Astrocyte (in vitro differentiated cells and primary cell): ENCODE measurements at regions not wholly inside any gene's neighbourhood (a gene's known extent, or its start where the extent isn't known, plus 50 kb on each side); places are given as distances from the start of the nearest gene placed in this dataset.

Experiments
- DNase-seq: peaks from one replicate; pipeline ENCODE4 v3.0.0-alpha.2; 2010; ENCODE audit warnings: low read depth
- FAIRE-seq: peaks from 2 replicates; lab custom pipeline; 2011; peaks lifted over from hg19 to GRCh38; lab: Jason Lieb, UNC
- H2AFZ ChIP-seq: 2 replicates; pipeline ENCODE4 v1.6.0; 2012; ENCODE audit warnings: low read depth, low read length, inconsistent platforms
- H3K27ac ChIP-seq: 2 replicates; pipeline ENCODE4 v1.5.1; 2011; ENCODE audit warnings: low read depth, low read length, inconsistent platforms
- H3K27me3 ChIP-seq: 2 replicates; pipeline ENCODE4 v1.6.0; 2011; ENCODE audit warnings: low read length, inconsistent platforms; ENCODE audit not compliant: insufficient read depth
- H3K36me3 ChIP-seq: 2 replicates; pipeline ENCODE4 v1.5.1; 2011; ENCODE audit warnings: low read length, inconsistent platforms; ENCODE audit not compliant: insufficient read depth
- H3K4me1 ChIP-seq: 2 replicates; pipeline ENCODE4 v1.5.1; 2011; ENCODE audit warnings: low read length, inconsistent platforms; ENCODE audit not compliant: insufficient read depth
- H3K4me2 ChIP-seq: 2 replicates; pipeline ENCODE4 v1.6.0; 2012; ENCODE audit warnings: low read length, inconsistent platforms
- H3K4me3 ChIP-seq: 2 replicates; pipeline ENCODE4 v1.5.1; 2011; ENCODE audit warnings: low read depth, mild to moderate bottlenecking, low read length, inconsistent platforms; ENCODE audit not compliant: insufficient read depth
- H3K79me2 ChIP-seq: 2 replicates; pipeline ENCODE4 v1.6.0; 2012; ENCODE audit warnings: mild to moderate bottlenecking, low read length, inconsistent platforms; ENCODE audit not compliant: insufficient read depth
- H3K9ac ChIP-seq: 2 replicates; pipeline ENCODE4 v1.6.0; 2012; ENCODE audit warnings: mild to moderate bottlenecking, low read length, inconsistent platforms
- H3K9me3 ChIP-seq: 2 replicates; pipeline ENCODE4 v1.5.1; 2012; ENCODE audit warnings: low read depth, mild to moderate bottlenecking, low read length, inconsistent platforms; ENCODE audit not compliant: insufficient read depth
- H4K20me1 ChIP-seq: 2 replicates; pipeline ENCODE4 v1.6.0; 2012; ENCODE audit warnings: low read length, inconsistent platforms; ENCODE audit not compliant: insufficient read depth
- H3K27ac Mint-ChIP-seq: one replicate; pipeline ENCODE4 v1.8.0; 2021; ENCODE audit warnings: mild to moderate bottlenecking, mixed read lengths; ENCODE audit not compliant: unreplicated experiment
- H3K27me3 Mint-ChIP-seq: one replicate; pipeline ENCODE4 v1.8.0; 2021; ENCODE audit warnings: low read depth, mixed read lengths; ENCODE audit not compliant: unreplicated experiment
- H3K36me3 Mint-ChIP-seq: one replicate; pipeline ENCODE4 v1.8.0; 2021; ENCODE audit warnings: low read depth, mixed read lengths; ENCODE audit not compliant: unreplicated experiment
- H3K4me1 Mint-ChIP-seq: one replicate; pipeline ENCODE4 v1.8.0; 2021; ENCODE audit warnings: low read depth, mixed read lengths; ENCODE audit not compliant: unreplicated experiment
- H3K4me3 Mint-ChIP-seq: one replicate; pipeline ENCODE4 v1.8.0; 2021; ENCODE audit warnings: mild to moderate bottlenecking, moderate library complexity, mixed read lengths; ENCODE audit not compliant: unreplicated experiment
- H3K9me3 Mint-ChIP-seq: one replicate; pipeline ENCODE4 v1.8.0; 2021; ENCODE audit warnings: mild to moderate bottlenecking, mixed read lengths; ENCODE audit not compliant: unreplicated experiment
- EZH2 ChIP-seq: IDR thresholded peaks from 2 replicates; pipeline ENCODE4 v1.6.1; 2012; ENCODE audit warnings: mild to moderate bottlenecking, low read length, inconsistent platforms; ENCODE audit not compliant: insufficient read depth
- TF ChIP-seq, protein P1 (sequence below): IDR thresholded peaks from 2 replicates; pipeline ENCODE4 v1.5.1; 2011; ENCODE audit warnings: low read depth, mild to moderate bottlenecking, inconsistent platforms, low read length, moderate library complexity; ENCODE audit not compliant: insufficient read depth

DNA sequence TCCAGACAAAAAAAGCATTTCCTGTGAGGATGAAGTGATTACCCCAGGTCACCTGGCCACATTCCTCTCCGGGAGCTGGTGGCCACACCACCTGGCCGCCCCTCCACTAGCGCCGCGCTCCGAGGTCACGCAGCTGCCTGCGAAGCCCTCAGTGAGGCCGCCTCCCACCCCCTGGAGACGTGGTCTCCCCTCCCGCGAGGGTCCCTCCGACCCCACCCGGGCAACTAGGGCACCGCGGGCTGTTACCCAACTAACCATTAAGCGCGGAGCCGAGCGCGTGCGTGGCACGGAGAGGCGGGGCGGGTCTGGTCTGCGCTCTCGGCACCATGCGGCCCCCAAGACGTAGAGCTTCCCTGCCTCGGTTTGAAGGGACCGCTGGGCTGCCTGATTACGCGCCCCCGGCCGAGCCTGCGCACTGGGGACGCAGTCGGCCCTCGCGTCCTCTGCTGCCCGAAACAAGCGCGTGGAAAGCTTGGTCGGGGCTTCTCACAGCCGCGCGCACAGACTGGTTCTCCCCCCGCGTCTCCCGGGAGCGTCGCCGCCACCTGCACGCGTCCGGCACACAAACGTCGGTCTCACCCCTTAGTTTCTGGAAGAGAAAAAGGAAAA, 106.5 kb downstream of the SLC16A1 start:
- Histone ChIP-seq H3K4me2 (peak overlapping the region; percentile 95), H2AFZ (peak overlapping the region; percentile 95), H3K4me1 (peaks cover 9% of the 10 kb centered on the region), H3K27me3 (peaks cover 3% of the 10 kb centered on the region), H3K4me3 (peak overlapping the region; percentile 58), H3K36me3 (no peaks in the 10 kb centered on the region), H4K20me1 (no peaks in the 10 kb centered on the region), H3K27ac (no peak overlapping the region), H3K79me2 (no peaks in the 10 kb centered on the region), H3K9ac (peak overlapping the region; percentile 63), H3K9me3 (no peaks in the 10 kb centered on the region)
- no peak for TF ChIP-seq EZH2
- TF ChIP-seq, protein P1, sequence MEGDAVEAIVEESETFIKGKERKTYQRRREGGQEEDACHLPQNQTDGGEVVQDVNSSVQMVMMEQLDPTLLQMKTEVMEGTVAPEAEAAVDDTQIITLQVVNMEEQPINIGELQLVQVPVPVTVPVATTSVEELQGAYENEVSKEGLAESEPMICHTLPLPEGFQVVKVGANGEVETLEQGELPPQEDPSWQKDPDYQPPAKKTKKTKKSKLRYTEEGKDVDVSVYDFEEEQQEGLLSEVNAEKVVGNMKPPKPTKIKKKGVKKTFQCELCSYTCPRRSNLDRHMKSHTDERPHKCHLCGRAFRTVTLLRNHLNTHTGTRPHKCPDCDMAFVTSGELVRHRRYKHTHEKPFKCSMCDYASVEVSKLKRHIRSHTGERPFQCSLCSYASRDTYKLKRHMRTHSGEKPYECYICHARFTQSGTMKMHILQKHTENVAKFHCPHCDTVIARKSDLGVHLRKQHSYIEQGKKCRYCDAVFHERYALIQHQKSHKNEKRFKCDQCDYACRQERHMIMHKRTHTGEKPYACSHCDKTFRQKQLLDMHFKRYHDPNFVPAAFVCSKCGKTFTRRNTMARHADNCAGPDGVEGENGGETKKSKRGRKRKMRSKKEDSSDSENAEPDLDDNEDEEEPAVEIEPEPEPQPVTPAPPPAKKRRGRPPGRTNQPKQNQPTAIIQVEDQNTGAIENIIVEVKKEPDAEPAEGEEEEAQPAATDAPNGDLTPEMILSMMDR, result no peak
- FAIRE-seq (no peak), DNase-seq (peak; percentile 56)
- H3K4me1 Mint-ChIP-seq, result no peaks in the 10 kb centered on the region
- H3K27ac Mint-ChIP-seq, result no peak overlapping the region
- H3K4me3 Mint-ChIP-seq, result no peak overlapping the region
- peaks cover 5% of the 10 kb centered on the region for H3K27me3 Mint-ChIP-seq
- H3K9me3 Mint-ChIP-seq, result no peaks in the 10 kb centered on the region
- H3K36me3 Mint-ChIP-seq, result no peaks in the 10 kb centered on the region

DNA sequence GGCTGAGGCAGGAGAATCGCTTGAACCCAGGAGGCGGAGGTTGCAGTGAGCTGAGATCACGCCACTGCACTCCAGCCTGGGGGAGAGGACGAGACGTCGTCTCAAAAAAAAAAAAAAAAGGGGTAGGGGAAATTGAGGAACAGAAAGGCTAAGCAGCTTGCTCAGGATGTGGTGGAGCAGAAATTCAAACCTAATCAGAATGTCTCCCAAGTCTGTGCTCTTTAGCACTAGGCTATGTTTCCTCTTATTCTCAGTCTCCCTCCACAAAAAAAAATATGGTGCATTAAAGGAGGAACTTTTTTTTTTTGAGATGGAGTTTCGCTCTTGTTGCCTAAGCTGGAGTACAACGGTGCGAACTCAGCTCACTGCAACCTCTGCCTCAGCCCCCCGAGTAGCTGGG, 114.2 kb downstream of the SLC16A1 start:
- Histone ChIP-seq H4K20me1 (no peaks in the 10 kb centered on the region), H3K36me3 (no peaks in the 10 kb centered on the region), H3K4me3 (no peak overlapping the region), H3K4me2 (no peak overlapping the region), H3K9me3 (no peaks in the 10 kb centered on the region), H3K4me1 (no peaks in the 10 kb centered on the region), H3K9ac (no peak overlapping the region), H2AFZ (no peak overlapping the region), H3K79me2 (no peaks in the 10 kb centered on the region), H3K27me3 (no peaks in the 10 kb centered on the region), H3K27ac (no peak overlapping the region)
- no peak overlapping the region for H3K27ac Mint-ChIP-seq
- FAIRE-seq, result no peak
- H3K36me3 Mint-ChIP-seq, result no peaks in the 10 kb centered on the region
- TF ChIP-seq, protein P1, result no peak
- TF ChIP-seq EZH2, result no peak
- DNase-seq, result no peak
- peaks cover 2% of the 10 kb centered on the region for H3K27me3 Mint-ChIP-seq
- no peaks in the 10 kb centered on the region for H3K9me3 Mint-ChIP-seq
- peaks cover 13% of the 10 kb centered on the region for H3K4me1 Mint-ChIP-seq
- no peak overlapping the region for H3K4me3 Mint-ChIP-seq
